CD4-positive, alpha-beta T cell (primary cell): ENCODE measurements at regions not wholly inside any gene's neighbourhood (a gene's known extent, or its start where the extent isn't known, plus 50 kb on each side); places are given as distances from the start of the nearest gene placed in this dataset.

Experiments
- ATAC-seq: fragments of 200-7000 bp; cut with Tn5 transposase; one replicate; pipeline ENCODE4 v1.10.0; 2022; ENCODE audit warnings: mild to moderate bottlenecking; ENCODE audit not compliant: poor library complexity
- CTCF ChIA-PET: fragments of 350-600 bp; sonication (Branson Sonifier 250); formaldehyde crosslinking; loops from one replicate; lab custom pipeline; 2021; ENCODE audit warnings: antibody characterized with exemption, inconsistent platforms; lab: Charles Lee
- POLR2A ChIA-PET: fragments of 350-600 bp; sonication (Branson Sonifier 250); formaldehyde crosslinking; loops from one replicate; lab custom pipeline; 2021; ENCODE audit warnings: antibody characterized with exemption, inconsistent platforms; lab: Charles Lee
- DNase-seq, 14 experiments: peaks; one replicate each; pipeline ENCODE4 v3.0.0-alpha.2; 2013 to 2020; ENCODE audit warnings: mixed read lengths in 2 of 14
- H3K27ac ChIP-seq, 2 donors: one replicate each; pipeline versions ENCODE4 v1.5.1 to v1.7.0; 2013; ENCODE audit warnings: low read length in 2 of 2, low read depth in 1 of 2, mild to moderate bottlenecking in 1 of 2
- H3K27me3 ChIP-seq, 2 experiments: 1 replicate in 1 of 2; 2 replicates in 1 of 2; pipeline versions ENCODE4 v1.6.1 to v1.7.0; 2013; ENCODE audit warnings: low read length in 2 of 2, control low read depth in 1 of 2, mild to moderate bottlenecking in 1 of 2, moderate library complexity in 1 of 2; ENCODE audit not compliant: insufficient read depth in 2 of 2, control insufficient read depth in 1 of 2
- H3K36me3 ChIP-seq: one replicate; pipeline ENCODE4 v1.6.1; 2013; ENCODE audit warnings: low read length, control low read depth; ENCODE audit not compliant: insufficient read depth
- H3K4me1 ChIP-seq: one replicate; pipeline ENCODE4 v1.6.1; 2013; ENCODE audit warnings: low read length, control low read depth; ENCODE audit not compliant: insufficient read depth
- H3K4me3 ChIP-seq: one replicate; pipeline ENCODE4 v1.5.1; 2013; ENCODE audit warnings: mild to moderate bottlenecking, low read length, moderate library complexity
- H3K9me3 ChIP-seq, 2 experiments: 1 replicate in 1 of 2; 2 replicates in 1 of 2; pipeline versions ENCODE4 v1.6.1 to v1.7.0; 2013; ENCODE audit warnings: low read length in 2 of 2, mild to moderate bottlenecking in 2 of 2, control low read depth in 1 of 2, moderate library complexity in 1 of 2; ENCODE audit not compliant: control insufficient read depth in 1 of 2, insufficient read depth in 1 of 2
- H3K27ac Mint-ChIP-seq: one replicate; pipeline ENCODE4 v1.8.0; 2020; ENCODE audit warnings: mixed read lengths
- H3K27me3 Mint-ChIP-seq: one replicate; pipeline ENCODE4 v1.8.0; 2021; ENCODE audit warnings: mixed read lengths
- H3K36me3 Mint-ChIP-seq: one replicate; pipeline ENCODE4 v1.8.0; 2021; ENCODE audit warnings: low read depth, mixed read lengths
- H3K4me1 Mint-ChIP-seq: one replicate; pipeline ENCODE4 v1.8.0; 2021; ENCODE audit warnings: low read depth, mixed read lengths
- H3K4me3 Mint-ChIP-seq: one replicate; pipeline ENCODE4 v1.8.0; 2020; ENCODE audit warnings: mild to moderate bottlenecking, mixed read lengths
- H3K9me3 Mint-ChIP-seq: one replicate; pipeline ENCODE4 v1.8.0; 2020; ENCODE audit warnings: mixed read lengths
- CTCF ChIP-seq: fragments of 200-600 bp; IDR thresholded peaks from one replicate; pipeline ENCODE4 v1.8.0; 2022; ENCODE audit warnings: antibody characterized with exemption, mild to moderate bottlenecking
- intact Hi-C, 2 experiments: fragments of 100-400 bp; cut with DNase I in 1 of 2; cut with micrococcal nuclease in 1 of 2; formaldehyde crosslinking; loops; one replicate each; pipeline versions ENCODE4 v1.15.1 to v1.9.0; 2023 to 2025; cut with DNase I, micrococcal nuclease

GRCh38 chr16:13795131-13795530, 124.8 kb upstream of the ERCC4 start:
- CTCF ChIA-PET: no interaction called here
- Histone ChIP-seq H3K4me1 (no peaks in the 10 kb centered on the region), H3K4me3 (no peak overlapping the region), H3K27me3 (peaks cover 0 to 8% of the 10 kb centered on the region in 2 experiments), H3K36me3 (no peaks in the 10 kb centered on the region), H3K27ac (no peak overlapping the region), H3K9me3 (no peaks in the 10 kb centered on the region)
- Mint-ChIP-seq H3K4me1 (no peaks in the 10 kb centered on the region), H3K27ac (no peak overlapping the region), H3K4me3 (no peak overlapping the region), H3K9me3 (peaks cover 9% of the 10 kb centered on the region), H3K36me3 (no peaks in the 10 kb centered on the region), H3K27me3 (peaks cover 13% of the 10 kb centered on the region)
- intact Hi-C loops: no loop called here
- DNase-seq: no peak
- POLR2A ChIA-PET: no interaction called here
- TF ChIP-seq CTCF: no peak
- ATAC-seq: no peak

- intact Hi-C loops: no loop called here
- no peak for TF ChIP-seq CTCF
- ATAC-seq: no peak
- H3K4me3 ChIP-seq: no peak overlapping the region
- H3K4me1 ChIP-seq: no peaks in the 10 kb centered on the region
- H3K27ac Mint-ChIP-seq: no peak overlapping the region
- H3K27ac ChIP-seq: no peak overlapping the region
- POLR2A ChIA-PET: no interaction called here
- H3K27me3 Mint-ChIP-seq: peaks cover 8% of the 10 kb centered on the region
- no peak for DNase-seq
- peaks cover 0 to 8% of the 10 kb centered on the region in 2 experiments for H3K27me3 ChIP-seq
- no peaks in the 10 kb centered on the region for H3K4me1 Mint-ChIP-seq
- H3K36me3 ChIP-seq: no peaks in the 10 kb centered on the region
- H3K36me3 Mint-ChIP-seq: no peaks in the 10 kb centered on the region
- no peaks in the 10 kb centered on the region for H3K9me3 ChIP-seq
- CTCF ChIA-PET: no interaction called here
- H3K9me3 Mint-ChIP-seq: no peaks in the 10 kb centered on the region
- H3K4me3 Mint-ChIP-seq: no peak overlapping the region
These were observed 122.2 kb upstream of the ERCC4 start for GRCh38 chr16:13797718-13798117.

GRCh38 chr16:13798211-13798610, 121.7 kb upstream of the ERCC4 start:
- intact Hi-C loops: no loop called here
- Mint-ChIP-seq H3K4me3 (no peak overlapping the region), H3K9me3 (no peaks in the 10 kb centered on the region), H3K36me3 (no peaks in the 10 kb centered on the region), H3K27ac (no peak overlapping the region), H3K4me1 (no peaks in the 10 kb centered on the region), H3K27me3 (peaks cover 8% of the 10 kb centered on the region)
- Histone ChIP-seq H3K9me3 (no peaks in the 10 kb centered on the region), H3K27me3 (peaks cover 0 to 8% of the 10 kb centered on the region in 2 experiments), H3K36me3 (no peaks in the 10 kb centered on the region), H3K4me1 (no peaks in the 10 kb centered on the region), H3K27ac (no peak overlapping the region), H3K4me3 (no peak overlapping the region)
- DNase-seq: no peak
- ATAC-seq: no peak
- CTCF ChIA-PET: no interaction called here
- POLR2A ChIA-PET: no interaction called here
- TF ChIP-seq CTCF: no peak
